ENCODE measurements at regions not wholly inside any gene's neighbourhood (a gene's known extent, or its start where the extent isn't known, plus 50 kb on each side); places are given as distances from the start of the nearest gene placed in this dataset.

GRCh38 chr15:97661796-97662195, 298.7 kb upstream of the ARRDC4 start:
- no peak for FAIRE-seq

- FAIRE-seq: no peak
Measured at GRCh38 chr15:97672586-97672985, 287.9 kb upstream of the ARRDC4 start.

GRCh38 chr15:97678656-97679055, 281.8 kb upstream of the ARRDC4 start:
- no peak for FAIRE-seq

- no peak for FAIRE-seq
Measured at GRCh38 chr15:97679106-97679688, 281.3 kb upstream of the ARRDC4 start.

GRCh38 chr15:97680606-97681220, 279.8 kb upstream of the ARRDC4 start:
- no peak for FAIRE-seq

GRCh38 chr15:97683831-97684230, 276.7 kb upstream of the ARRDC4 start:
- FAIRE-seq: no peak

- FAIRE-seq: no peak
Measured at GRCh38 chr15:97684249-97684648, 276.3 kb upstream of the ARRDC4 start.

GRCh38 chr15:97686324-97686723, 274.2 kb upstream of the ARRDC4 start:
- FAIRE-seq: no peak

GRCh38 chr15:97687654-97688053, 272.8 kb upstream of the ARRDC4 start:
- FAIRE-seq: no peak

- no peak for FAIRE-seq
Measured at GRCh38 chr15:97688177-97688576, 272.3 kb upstream of the ARRDC4 start.

GRCh38 chr15:97688886-97689285, 271.6 kb upstream of the ARRDC4 start:
- no peak for FAIRE-seq

- FAIRE-seq: no peak
Measured at GRCh38 chr15:97691078-97691477, 269.4 kb upstream of the ARRDC4 start.

- no peak for FAIRE-seq
Measured at GRCh38 chr15:97691799-97692198, 268.7 kb upstream of the ARRDC4 start.

- FAIRE-seq: no peak
Measured at GRCh38 chr15:97692301-97693015, 268.0 kb upstream of the ARRDC4 start.

GRCh38 chr15:97694456-97694855, 266.0 kb upstream of the ARRDC4 start:
- FAIRE-seq: no peak

GRCh38 chr15:97703400-97703799, 257.1 kb upstream of the ARRDC4 start:
- FAIRE-seq: no peak

GRCh38 chr15:97706059-97706458, 254.4 kb upstream of the ARRDC4 start:
- FAIRE-seq: no peak

GRCh38 chr15:97708252-97708651, 252.3 kb upstream of the ARRDC4 start:
- no peak for FAIRE-seq

GRCh38 chr15:97712530-97712929, 248.0 kb upstream of the ARRDC4 start:
- FAIRE-seq: no peak

- FAIRE-seq: no peak
Measured at GRCh38 chr15:97717806-97718205, 242.7 kb upstream of the ARRDC4 start.

- no peak for FAIRE-seq
Measured at GRCh38 chr15:97718509-97718908, 242.0 kb upstream of the ARRDC4 start.

GRCh38 chr15:97728791-97729190, 231.7 kb upstream of the ARRDC4 start:
- no peak for FAIRE-seq

GRCh38 chr15:97729270-97729669, 231.2 kb upstream of the ARRDC4 start:
- no peak for FAIRE-seq

GRCh38 chr15:97730315-97730714, 230.2 kb upstream of the ARRDC4 start:
- FAIRE-seq: no peak

All from TTC549 (cell line).